Stimulated activated CD4-positive, alpha-beta T cell treated with anti-CD3 and anti-CD28 coated beads, Interleukin-1b, Interleukin-23, amount 100 ng/mL, for 24 hours (primary cell): ENCODE measurements at regions not wholly inside any gene's neighbourhood (a gene's known extent, or its start where the extent isn't known, plus 50 kb on each side); places are given as distances from the start of the nearest gene placed in this dataset.

Experiments
- DNase-seq, 4 experiments: peaks; one replicate each; pipeline ENCODE4 v3.0.0-alpha.2; 2020; ENCODE audit warnings: low read depth in 4 of 4, low spot score in 1 of 4

DNA sequence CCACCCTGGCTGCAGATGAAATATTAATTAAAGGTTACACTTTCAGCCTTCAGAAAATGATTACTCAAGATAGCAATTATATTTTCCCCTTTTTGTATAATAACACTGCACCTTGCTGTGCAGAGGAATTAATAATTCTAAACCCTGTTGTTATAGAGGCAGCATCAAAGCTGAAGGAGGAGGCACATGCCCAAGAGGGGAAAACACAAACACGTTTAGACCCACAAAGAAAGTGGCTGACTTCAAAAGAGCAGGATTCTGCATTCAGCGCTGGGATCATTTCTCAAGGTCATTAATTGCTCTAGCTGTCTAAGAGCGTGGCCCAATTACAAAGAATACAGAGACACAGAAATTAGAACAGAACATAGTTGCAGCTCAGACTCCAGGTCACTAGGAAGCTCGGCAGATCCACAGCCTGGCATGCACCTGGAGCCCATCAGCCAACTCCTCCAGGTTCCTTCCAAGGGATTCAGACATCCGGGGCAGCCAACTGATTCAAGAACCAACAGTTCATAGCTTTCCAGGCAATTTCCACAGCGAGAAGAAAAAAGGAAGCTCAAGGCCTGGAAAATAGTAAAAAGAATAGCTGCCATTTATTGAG lies 102.3 kb upstream of the ID2 start:
- no peak for DNase-seq

DNA sequence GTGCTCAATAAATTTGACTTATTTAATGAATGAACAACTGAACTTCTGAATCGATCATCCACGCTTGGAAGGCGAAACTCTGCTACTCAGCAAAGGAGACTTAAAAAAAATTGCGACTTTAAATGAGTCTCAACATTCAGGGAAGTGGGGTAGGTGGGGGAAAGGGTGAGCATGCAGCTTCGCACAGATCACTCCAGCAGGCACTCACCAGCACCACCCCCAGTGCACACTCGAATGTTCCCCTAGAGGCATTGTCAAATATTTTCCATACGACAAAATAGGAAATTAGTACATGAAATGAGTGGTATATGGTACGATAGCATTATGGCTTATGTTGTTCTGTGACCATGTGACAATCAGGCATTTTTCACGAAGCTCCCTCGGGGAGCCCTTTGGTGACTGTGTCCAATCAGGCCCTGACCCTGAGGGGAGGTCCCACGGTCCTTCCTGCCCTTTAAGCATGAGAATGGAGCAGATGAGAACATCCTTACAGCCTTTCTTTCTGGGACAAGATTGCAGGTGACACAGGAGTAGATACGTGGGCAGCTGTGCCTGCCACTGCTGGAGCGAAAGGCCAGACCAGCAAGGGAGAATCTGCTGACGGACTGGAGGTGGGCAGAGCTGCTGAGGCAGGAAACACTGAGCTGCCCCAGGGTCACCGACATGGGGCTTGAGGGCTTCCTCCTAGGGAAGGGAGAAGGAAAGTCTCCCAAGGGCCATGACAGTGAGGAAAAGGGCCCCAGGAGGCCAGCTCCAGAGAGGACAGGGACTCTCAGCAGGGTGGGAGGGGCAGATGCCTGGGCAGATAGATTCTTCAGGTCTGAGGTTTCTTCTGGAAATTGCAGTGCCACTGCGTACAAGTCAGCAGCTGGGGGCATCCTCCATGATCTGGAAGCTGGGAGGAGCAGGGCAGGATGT lies 101.3 kb upstream of the ID2 start:
- no peak for DNase-seq

DNA sequence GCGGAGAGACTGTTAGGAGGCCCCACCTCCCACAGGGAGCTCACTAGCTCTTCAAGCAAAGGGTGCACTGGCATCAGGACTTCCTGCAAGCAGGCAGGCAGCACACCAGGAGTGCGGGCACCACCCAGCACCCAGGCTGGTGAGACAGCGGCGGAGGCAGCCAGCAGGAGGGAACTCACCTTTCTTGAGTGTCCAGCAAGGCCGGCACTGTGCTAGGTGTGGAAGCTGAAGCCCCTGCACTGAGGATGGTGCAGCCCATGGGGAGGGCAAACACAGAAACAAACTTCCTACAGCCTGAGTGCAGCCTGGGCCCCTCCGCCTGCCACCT lies 100.7 kb upstream of the ID2 start:
- no peak for DNase-seq

DNA sequence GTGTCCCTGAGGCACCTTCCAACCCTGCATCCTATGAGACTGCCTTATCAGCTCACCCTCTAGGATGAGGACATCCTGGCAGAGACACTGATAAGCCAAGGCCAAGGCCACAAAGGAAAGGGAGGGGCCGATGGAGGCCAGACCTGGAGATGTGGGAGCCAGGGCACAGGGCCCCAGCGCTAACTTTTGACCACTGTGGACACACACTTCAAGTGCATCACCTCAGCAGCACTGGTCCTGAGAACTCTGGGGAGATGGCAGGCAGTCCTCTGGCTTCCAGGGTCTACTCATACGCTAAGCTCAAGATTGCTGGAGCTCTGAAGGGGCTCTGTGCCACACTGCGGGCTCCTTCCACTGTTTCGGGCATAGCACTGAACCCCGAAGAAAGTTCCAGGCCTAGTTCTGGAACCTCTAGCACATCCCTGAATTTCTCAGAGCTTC lies 100.2 kb upstream of the ID2 start:
- DNase-seq = no peak

DNA sequence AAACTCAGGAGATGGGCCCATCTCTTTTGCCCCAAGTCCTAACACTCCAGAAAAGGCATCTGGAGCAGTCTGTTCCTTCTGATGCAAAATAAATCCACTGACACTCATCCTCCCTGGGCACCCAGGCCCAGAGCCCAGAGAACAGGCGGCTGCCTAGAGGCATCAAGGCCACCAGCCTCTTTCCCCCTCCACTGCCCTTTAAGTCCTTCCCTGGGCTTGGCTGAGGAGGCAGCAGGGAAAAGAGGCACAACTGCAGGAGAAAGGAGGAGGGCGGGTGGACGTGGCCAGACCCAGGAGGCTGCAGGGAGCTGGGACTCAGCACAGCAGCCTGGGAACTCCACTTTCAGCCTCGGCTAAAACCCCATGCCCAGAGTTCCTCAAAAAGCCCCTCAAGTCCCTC lies 99.7 kb upstream of the ID2 start:
- DNase-seq = no peak

DNA sequence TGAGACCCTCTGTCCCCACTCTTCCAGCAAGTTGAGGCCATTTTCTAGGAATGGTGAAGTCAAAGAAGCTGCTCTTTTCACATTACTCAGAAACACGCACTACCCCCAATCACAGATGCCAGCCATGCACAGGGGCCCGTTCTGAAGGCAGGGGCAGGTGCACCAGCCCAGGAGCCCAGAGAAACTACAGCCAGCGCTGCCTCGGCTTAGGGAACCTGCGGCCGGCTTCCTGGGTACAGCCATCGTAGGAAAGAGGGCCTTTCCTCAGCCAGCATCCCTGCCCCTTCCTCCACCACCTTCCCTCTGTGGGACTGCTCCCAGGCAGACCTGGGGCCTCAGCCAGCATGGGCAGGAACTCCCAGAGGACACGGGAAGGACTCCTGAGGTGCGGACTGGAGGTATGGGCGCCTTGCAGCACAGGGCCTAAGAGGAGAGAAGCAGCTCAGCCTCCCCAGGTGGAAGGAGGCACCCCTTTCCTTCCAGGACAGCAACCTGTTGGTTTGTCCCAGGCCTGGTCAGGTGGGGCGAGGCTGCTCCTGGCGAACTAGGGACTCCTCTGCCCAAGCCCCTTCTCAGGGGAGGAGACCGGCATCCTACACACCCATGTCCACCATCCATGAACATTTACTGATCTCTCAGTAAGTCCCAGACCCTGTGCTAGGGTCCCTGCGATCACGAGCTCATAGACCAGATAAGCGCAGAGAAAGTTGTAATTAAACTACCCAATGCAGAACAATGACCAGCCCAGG lies 99.0 kb upstream of the ID2 start:
- DNase-seq = no peak

DNA sequence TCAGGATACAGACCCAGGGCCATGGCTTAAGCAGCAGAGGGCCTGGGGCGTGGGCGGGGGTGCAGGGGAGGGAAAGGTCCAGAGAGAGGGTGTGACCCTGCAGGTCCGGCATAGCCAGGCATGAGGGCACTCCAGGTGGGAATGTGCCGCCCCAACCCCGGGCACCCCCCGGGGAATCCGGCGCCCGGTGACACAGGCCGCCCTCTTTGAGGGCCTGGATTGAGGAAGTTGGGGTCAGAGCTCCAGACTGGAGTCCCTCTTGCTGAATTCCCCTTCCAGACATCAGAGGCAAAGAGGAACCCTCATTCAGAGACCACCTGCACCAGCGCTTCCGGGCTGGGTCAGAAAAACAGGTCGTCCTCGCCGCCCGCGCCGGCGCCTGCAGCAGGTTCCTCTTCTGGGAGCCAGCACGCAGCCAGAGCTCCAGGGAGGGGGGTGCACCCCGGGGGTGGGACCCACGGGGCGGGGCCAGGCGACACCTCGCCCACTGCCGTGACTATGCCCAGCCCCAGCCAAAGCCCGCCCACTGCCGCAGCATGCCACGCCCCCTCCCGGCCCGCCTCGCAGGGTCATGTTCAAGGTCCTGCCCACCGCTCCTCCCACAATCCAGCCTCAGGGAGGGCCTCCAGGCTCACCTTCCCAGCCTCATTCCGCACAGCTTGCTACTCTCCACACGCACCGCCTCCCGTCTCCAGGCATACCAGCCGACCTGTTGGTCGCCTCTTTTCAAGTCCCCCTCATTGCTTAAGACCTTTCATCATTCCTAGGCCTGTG lies 98.3 kb upstream of the ID2 start:
- DNase-seq = peak; percentile 32 to 81 (median 72)

DNA sequence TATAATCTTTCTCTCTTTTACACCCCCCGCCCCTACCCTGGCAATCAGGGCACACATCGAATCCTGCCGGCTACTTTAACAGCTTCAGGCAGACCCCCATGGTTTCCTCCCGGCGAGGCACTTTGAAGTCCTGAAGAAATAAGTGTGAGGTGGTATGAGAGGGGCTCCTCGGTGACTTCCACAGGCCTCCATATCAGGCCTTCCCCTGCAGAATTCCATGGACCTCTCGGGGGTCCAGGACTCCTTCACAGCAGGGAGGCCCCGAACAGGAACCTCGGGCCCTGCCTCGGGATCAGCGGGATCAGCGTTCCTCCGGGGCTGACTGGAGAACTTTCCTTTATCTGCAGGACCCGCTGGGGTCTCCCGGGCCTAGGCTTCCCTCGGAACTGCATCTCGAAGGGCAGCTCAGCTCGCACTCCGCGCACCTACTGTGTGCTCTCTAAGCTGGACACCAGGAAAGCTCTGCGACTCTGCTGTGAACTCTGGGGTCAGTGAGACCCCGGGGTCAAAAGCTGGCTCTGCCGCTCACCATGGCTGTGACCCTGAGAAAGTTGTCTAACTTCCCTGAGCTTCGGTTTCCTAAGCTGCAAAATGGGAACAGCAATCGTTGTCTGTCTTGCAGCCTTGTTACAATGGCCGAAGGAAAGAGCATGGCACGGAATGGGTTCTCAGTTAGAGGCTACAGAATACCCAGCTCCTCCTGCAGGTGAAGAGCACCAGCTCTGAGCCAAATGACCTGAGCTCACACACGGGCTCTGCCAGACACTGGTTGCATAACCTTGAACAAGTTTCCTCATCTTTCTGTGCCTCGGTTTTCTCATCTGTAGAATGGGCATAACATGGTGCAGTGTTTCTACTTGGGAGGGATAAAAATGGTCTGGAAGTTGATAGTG lies 97.4 kb upstream of the ID2 start:
- DNase-seq = no peak

DNA sequence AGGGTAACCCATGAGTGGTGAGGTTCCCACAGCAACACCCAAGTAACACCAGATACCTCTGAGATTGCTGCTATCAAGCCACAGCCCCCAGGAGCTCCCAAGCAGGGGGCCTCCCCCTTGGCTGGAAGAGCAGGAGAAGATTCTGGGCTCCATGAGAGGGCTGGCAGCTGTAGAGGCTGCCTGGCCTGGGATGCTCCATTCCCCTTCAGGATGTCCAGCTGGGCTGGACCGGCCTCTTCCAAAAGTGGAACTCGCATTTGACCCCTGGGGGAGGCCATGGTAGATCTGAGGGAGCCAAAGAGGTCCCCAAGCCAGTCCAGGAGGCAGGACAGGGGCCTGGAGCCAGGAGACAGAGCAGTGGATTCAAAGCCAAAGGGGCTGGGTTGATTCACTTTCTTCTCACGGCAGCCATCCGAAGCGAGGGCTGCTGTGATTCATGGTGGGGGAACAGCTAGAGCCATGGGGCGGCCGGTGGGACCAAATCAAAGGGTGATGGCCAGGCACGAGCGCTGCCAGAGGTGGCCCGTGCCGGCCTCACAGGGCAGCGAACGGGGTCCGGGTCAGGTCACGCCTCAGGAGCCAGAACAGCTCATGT lies 95.3 kb upstream of the ID2 start:
- no peak for DNase-seq

DNA sequence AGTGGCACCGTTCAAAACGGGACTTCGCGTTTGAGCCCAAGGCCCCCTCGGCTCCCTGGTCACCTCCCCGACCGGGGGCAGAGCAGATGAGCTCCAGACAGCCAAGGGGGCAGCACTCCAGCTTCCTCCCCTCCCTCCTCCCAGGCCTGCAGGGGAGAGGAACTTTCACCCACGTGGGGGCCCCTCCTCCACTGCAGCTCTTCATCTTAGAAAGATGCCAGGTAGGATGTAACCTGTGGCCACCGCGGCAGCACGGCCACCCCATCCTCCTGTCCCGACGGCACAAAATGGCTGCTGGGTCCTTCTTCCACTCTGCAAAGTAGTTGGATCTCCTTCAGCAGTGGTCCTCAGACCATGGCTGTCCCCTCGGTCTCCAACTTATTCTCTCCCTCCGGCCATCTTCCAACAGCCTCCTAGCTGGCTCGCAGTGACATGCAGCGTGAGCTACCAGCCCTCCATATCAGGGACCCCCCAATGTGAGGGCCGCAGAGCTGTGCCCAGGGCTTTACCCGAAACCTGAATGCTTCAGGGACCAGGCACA lies 94.5 kb upstream of the ID2 start:
- no peak for DNase-seq

DNA sequence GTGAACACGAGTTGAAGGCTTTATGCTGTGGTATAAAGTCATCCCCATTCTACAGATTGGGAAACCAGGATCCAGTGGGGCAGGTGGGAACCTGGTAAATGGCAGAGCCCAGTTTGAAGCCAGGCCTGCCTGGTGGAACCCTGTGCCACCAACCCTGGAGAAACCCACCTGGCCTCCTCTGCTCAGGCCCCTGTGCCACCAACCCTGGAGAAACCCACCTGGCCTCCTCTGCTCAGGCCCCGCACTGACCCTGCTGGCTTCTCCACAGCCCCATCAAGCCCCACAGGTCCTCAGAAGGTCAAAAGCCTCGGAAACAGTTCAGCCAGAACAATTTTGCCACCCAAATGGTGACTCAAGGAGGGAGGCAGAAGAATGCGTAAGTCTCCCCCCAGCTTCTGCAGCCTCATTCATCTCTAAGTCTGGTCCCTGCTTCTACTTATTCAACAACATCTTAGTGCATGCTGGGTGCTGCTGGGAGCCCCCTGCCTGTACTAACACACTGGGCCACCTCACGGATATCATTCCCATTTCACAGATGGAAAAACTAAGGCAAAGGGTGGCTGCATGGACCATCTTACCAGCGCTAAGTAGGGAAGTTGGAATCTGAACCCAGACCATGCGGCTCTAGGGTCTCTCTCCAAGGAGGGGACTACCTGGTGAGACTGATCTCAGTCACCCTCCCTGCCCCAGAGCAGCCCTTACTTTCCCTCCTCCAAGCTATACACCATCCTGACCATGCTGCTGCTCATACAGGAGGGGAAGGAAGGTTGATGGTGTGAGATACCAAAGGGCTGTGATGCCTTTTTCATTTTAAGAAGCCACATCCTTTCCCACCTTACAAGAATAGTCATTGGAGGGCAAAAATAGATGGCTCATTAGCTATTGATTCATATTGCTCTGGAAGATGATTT lies 93.7 kb upstream of the ID2 start:
- DNase-seq = no peak

DNA sequence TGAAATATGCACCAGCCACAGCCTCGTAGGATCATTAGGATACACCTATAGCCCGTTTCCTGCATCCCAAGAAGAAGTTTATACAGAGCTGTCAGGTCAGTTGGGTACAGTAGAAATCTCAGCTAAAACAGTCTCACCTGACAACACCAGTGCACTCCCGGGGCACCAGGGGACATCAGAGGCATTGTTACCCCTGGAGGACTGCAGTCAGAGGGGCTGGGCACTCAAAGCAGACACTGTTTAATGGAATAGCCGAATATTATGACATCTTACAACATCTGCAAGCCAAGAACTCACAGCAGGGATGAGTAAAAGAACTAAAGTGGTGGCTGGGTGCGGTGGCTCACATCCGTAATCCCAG lies 93.0 kb upstream of the ID2 start:
- DNase-seq = no peak

DNA sequence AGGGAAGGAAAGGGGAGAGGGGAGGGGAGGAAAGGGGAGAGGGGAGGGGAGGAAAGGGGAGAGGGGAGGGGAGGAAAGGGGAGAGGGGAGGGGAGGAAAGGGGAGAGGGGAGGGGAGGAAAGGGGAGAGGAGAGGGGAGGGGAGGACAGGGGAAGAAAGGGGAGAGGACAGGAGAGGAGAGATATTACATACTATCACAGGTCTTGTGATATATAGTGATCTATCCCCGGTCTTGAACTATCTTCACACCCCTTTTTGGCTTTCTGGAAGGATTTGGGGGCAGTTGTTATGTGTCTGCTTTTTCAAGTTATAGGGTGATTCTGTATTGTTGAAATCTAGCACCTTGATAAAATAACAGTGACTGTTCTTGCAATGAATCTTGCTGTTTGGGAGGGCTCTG lies 92.1 kb upstream of the ID2 start:
- no peak for DNase-seq

DNA sequence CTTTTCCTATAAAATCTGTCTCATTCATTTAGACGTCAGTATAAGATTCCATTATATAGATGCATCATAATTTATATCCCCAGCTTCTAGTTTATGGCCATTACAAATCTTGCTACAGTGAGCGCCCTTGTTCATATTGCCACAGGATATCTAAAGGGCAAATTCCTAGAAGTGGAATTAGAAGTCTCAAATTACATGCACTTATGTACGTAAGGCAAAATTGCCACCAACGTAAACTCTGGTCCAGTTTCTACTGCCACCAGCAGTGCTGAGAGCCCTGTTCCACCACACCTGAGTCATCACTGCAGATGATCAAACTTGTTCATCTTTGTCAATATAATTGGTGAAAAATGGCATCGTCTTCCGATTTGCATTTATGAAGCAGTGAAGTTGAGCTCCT lies 90.9 kb upstream of the ID2 start:
- DNase-seq = no peak

DNA sequence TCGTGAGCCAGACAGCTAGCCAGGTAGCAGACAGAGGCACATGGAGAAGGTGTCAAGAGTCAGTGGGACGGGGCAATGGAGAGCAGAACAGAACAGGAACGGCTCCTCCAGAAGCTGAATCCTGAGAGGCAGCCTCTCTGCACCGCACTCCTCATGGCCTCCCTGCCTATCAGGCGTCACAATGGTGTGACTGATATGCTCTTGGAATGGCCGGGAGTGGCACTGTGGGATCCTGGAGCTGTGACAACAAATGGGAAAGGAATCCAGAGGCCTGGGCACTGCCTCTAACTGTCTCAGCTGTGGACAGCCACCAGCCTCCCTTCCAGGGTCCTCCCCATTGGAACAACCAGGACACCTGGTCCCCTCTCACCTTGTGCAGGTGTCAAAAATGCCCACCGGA lies 89.1 kb upstream of the ID2 start:
- DNase-seq = no peak

DNA sequence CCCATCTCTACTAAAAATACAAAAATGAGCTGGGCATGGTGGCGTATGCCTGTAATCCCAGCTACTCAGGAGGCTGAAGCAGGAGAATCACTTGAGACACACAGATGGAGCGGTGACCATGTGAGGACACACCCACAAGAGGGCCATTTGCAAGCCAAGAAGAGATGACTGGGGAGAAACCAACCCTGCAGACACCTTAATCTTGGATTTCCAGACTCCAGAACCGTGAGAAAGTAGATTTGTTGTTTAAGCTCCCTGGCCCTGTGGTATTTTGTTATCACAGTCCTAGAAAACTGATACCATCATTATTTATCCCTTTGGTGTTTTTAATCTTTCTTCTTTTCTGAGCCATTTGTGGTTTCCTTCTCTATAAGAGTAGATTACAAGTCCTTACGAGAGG lies 88.6 kb upstream of the ID2 start:
- DNase-seq = no peak

DNA sequence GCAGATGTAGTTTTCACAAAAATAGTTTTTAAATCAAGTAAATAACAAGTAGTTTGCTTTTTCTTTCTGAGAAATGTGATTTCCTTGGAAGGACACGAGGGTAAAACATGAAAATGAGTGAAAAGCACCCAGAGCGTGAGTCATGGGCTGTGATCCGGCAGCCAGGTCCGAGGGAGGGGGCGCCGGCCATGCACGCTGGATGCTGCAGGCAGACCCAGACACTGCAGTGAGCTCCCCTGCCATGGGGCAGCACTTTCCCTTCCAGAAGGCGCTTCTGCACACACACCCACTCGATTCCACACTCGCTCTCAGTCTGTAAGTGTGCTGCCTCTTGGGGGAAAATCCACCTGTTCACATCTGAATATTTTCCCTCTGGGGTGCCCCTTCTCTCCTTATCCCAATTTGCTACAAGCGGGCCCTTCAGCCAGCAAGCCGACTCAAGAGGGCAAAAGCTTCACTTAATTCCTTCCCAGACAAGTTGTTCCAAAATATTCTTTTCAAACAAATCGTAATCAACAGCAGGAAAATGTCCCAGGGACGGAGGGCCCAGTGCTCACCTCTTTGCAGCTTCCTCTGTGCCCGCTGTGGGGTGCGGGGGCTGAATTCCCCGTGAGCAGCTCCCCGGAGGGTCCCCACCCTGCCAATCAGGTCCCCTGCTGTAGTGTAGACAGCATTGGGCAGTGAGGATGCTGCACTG lies 87.0 kb upstream of the ID2 start:
- DNase-seq = no peak

DNA sequence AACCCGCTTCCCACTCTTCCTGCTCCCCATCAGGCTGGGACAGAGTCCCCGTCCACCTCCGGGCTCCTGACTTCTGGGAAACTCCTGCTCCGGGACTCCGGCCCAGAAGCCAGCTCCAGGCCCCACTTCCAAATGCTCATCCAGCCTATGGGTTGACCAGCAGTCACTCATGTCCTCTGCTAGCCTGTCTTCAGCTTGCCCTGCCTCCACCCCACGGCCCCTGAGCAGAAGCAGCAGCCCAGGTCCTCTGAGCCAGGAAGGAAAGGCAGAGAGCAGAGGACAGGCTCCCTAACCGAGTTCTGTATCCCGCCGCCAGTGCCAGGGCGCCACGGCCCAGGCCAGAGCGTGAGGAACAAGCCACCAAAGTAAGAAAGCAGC lies 86.4 kb upstream of the ID2 start:
- DNase-seq = no peak
